AG04450 (cell line): ENCODE measurements at regions not wholly inside any gene's neighbourhood (a gene's known extent, or its start where the extent isn't known, plus 50 kb on each side); places are given as distances from the start of the nearest gene placed in this dataset.

ENCODE experiments used
- CTCF ChIA-PET: fragments of 300-600, 350-600 bp; formaldehyde crosslinking; extraction: SDS; loops from one replicate; lab custom pipeline; 2022; ENCODE audit warnings: antibody characterized with exemption, inconsistent platforms; lab: Charles Lee
- POLR2A ChIA-PET: fragments of 350-600 bp; formaldehyde crosslinking; extraction: SDS; loops from one replicate; lab custom pipeline; 2021; ENCODE audit warnings: antibody characterized with exemption, inconsistent platforms; lab: Yijun Ruan, JAX
- DNase-seq: peaks from one replicate; pipeline ENCODE4 v3.0.0-alpha.2; 2011; ENCODE audit warnings: low read depth, low spot score
- H3K27ac ChIP-seq: one replicate; pipeline ENCODE4 v1.5.1; 2012; ENCODE audit warnings: low read depth, low read length, control low read depth
- H3K27me3 ChIP-seq: one replicate; pipeline ENCODE4 v1.6.0; 2012; ENCODE audit warnings: low read length; ENCODE audit not compliant: control insufficient read depth, insufficient read depth
- H3K4me3 ChIP-seq: 2 replicates; pipeline ENCODE4 v1.5.1; 2011; ENCODE audit warnings: mild to moderate bottlenecking, low read depth, low read length, control low read depth
- H3K9me3 ChIP-seq: 2 replicates; pipeline ENCODE4 v1.5.1; 2012; ENCODE audit warnings: low read length; ENCODE audit not compliant: control insufficient read depth, insufficient read depth
- CTCF ChIP-seq: IDR thresholded peaks from 2 replicates; pipeline ENCODE4 v1.5.1; 2011; ENCODE audit warnings: low read depth, low read length, control low read depth, inconsistent platforms

DNA sequence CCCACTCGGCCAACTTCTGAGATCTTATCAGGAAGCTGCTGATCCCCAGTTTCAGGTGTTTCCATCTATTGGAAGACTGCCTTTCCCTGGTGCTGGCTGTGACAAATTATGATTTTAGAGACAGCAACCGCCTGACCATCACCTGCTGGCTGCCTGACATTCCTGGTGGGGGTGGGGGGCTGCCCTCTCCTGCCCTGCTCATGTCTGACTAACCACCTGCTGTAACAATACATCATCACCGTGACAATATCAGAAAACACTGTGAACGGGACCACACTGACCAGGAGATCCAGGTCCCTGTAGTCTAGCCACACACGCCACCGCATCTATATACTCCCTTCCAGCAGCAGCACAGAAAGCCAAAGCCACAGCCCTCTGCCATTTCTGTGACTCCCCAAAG, 537.5 kb downstream of the QKI start:
- Histone ChIP-seq H3K27me3 (no peaks in the 10 kb centered on the region), H3K9me3 (no peaks in the 10 kb centered on the region), H3K4me3 (no peak overlapping the region), H3K27ac (no peak overlapping the region)
- no peak for TF ChIP-seq CTCF
- ChIA-PET CTCF (interaction anchor here (0.8 kb wide), 1 partner anchor 524 kb away, joined by 4 read pairs; no protein-coding TSS in a partner anchor), POLR2A (no interaction called here)
- DNase-seq: no peak

DNA sequence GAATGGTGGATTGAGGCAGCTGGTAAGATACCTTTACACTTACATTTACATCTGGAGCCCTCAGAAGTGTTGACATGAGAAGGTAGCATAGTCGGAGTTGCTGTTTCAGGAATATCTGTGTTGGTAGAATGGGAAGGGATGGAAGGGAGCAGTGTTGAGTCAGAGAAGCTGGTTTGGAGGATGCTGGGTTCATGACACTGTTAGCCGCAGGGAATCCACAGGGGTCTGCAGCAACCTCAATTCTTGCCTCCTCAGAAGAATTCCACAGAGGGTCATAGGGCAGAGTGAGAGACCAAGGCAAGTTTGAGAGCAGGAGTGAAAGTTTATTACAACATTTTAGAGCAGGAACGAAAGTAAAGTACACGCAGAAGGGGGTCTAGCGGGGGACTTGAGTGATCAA, 536.8 kb downstream of the QKI start:
- H3K27me3 ChIP-seq: no peaks in the 10 kb centered on the region
- POLR2A ChIA-PET: interaction anchor here (1.0 kb wide), 1 partner anchor 91 kb away, joined by 3 read pairs; no protein-coding TSS in a partner anchor
- TF ChIP-seq CTCF: no peak

GRCh38 chr6:163950159-163950558, 535.6 kb downstream of the QKI start:
- no peak for DNase-seq
- Histone ChIP-seq H3K27ac (no peak overlapping the region), H3K27me3 (no peaks in the 10 kb centered on the region), H3K4me3 (no peak overlapping the region), H3K9me3 (no peaks in the 10 kb centered on the region)
- ChIA-PET POLR2A (no interaction called here), CTCF (no interaction called here)
- no peak for TF ChIP-seq CTCF

More for the DNA sequence above, 536.8 kb downstream of the QKI start:
- CTCF ChIA-PET: no interaction called here
- Histone ChIP-seq H3K27ac (no peak overlapping the region), H3K4me3 (no peak overlapping the region), H3K9me3 (no peaks in the 10 kb centered on the region)
- no peak for DNase-seq

GRCh38 chr6:163949431-163949830, 534.9 kb downstream of the QKI start:
- no peak for DNase-seq
- ChIA-PET CTCF (no interaction called here), POLR2A (no interaction called here)
- Histone ChIP-seq H3K4me3 (no peak overlapping the region), H3K27me3 (no peaks in the 10 kb centered on the region), H3K27ac (no peak overlapping the region), H3K9me3 (no peaks in the 10 kb centered on the region)
- TF ChIP-seq CTCF: no peak

- no peak for TF ChIP-seq CTCF
- no peak overlapping the region for H3K4me3 ChIP-seq
- DNase-seq: no peak
- no peaks in the 10 kb centered on the region for H3K9me3 ChIP-seq
- H3K27ac ChIP-seq: no peak overlapping the region
- ChIA-PET POLR2A (no interaction called here), CTCF (no interaction called here)
- H3K27me3 ChIP-seq: no peaks in the 10 kb centered on the region
These were observed 533.7 kb downstream of the QKI start for GRCh38 chr6:163948250-163948649.
